HAP-1 (cell line): ENCODE measurements at regions not wholly inside any gene's neighbourhood (a gene's known extent, or its start where the extent isn't known, plus 50 kb on each side); places are given as distances from the start of the nearest gene placed in this dataset.
"Not testable (repeated sequence)": the region's sequence is repeated elsewhere in the genome, so short reads cannot be mapped to it uniquely, and the experiment has no call there.

Source experiments
- DNase-seq, 2 experiments: peaks; one replicate each; pipeline ENCODE4 v3.0.0-alpha.2; 2016 to 2020; ENCODE audit warnings: low spot score in 2 of 2
- H3K27me3 ChIP-seq: fragments of 250-450 bp; sonication (Bioruptor Pico); 2 replicates; pipeline ENCODE4 v1.5.1; 2020; ENCODE audit warnings: low read depth, mild to moderate bottlenecking, moderate library complexity
- H3K36me3 ChIP-seq: fragments of 250-450 bp; sonication (Bioruptor Pico); replicated peaks from 2 replicates; pipeline ENCODE4 v1.5.1; 2020; ENCODE audit warnings: mild to moderate bottlenecking
- H3K4me1 ChIP-seq: fragments of 250-450 bp; sonication (Bioruptor Pico); 2 replicates; pipeline ENCODE4 v1.5.1; 2020; ENCODE audit warnings: mild to moderate bottlenecking
- H3K4me3 ChIP-seq: fragments of 250-450 bp; sonication (Bioruptor Pico); 2 replicates; pipeline ENCODE4 v1.5.1; 2020; ENCODE audit warnings: mild to moderate bottlenecking, moderate library complexity
- H3K9me3 ChIP-seq: fragments of 250-450 bp; sonication (Bioruptor Pico); 2 replicates; pipeline ENCODE4 v1.5.1; 2020; ENCODE audit warnings: mild to moderate bottlenecking, moderate library complexity
- in situ Hi-C: fragments of 300-500 bp; cut with MboI; formaldehyde crosslinking; loops from 3 replicates; pipeline ENCODE4 v1.14.3; 2020; ENCODE audit warnings: low sequenced_read_pairs, inconsistent platforms, mixed read lengths

GRCh38 chr2:52632543-52632942, 1135.1 kb upstream of the CHAC2 start:
- Histone ChIP-seq H3K27me3 (no peaks in the 10 kb centered on the region), H3K4me1 (no peaks in the 10 kb centered on the region), H3K36me3 (no peaks in the 10 kb centered on the region), H3K4me3 (no peak overlapping the region), H3K9me3 (no peaks in the 10 kb centered on the region)
- in situ Hi-C loops, result no loop called here
- no peak for DNase-seq

DNA sequence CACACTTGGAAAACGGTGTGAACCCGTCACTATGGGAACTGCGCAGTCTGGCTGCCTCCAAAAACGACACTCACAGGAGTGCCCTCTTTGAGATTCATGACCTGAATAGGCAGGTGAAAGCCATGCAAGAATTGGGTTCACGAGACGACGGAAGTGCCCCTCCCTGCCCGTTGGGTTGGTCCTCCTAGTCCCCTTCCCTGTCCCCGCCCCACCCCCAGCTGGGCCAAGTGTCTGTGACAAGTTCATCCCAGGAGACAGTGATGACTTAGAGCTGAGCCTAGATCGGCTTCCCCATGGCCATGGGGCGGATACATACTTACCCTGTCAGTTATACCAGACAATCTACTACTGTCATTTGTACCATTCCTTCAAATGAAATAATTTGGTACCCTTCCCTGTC, 1137.7 kb upstream of the CHAC2 start:
- Histone ChIP-seq H3K4me3 (no peak overlapping the region), H3K27me3 (no peaks in the 10 kb centered on the region), H3K36me3 (no peaks in the 10 kb centered on the region), H3K4me1 (no peaks in the 10 kb centered on the region), H3K9me3 (no peaks in the 10 kb centered on the region)
- in situ Hi-C loops, result no loop called here
- no peak for DNase-seq

DNA sequence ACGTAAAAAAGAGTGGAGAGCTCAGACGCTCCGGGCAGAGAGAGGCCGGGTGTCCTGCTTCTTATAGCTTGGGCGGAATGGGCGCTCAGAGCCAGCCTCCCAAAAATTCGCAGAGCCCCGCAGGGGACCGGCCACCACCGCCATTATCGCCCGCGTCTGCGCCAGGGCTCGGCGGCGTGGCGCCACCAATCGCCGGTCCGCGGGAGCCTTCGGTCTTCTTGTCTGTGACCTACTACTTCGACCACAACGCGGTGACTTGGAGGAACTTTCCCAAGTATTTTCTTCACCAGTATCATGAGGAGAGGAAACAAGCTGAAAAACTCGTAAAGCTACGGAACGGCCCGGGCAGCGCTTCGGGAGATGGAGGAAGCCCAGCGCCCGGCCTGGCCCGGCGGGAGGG, 1138.1 kb upstream of the CHAC2 start:
- in situ Hi-C loops, result no loop called here
- H3K36me3 ChIP-seq, result no peaks in the 10 kb centered on the region
- no peak overlapping the region for H3K4me3 ChIP-seq

DNA sequence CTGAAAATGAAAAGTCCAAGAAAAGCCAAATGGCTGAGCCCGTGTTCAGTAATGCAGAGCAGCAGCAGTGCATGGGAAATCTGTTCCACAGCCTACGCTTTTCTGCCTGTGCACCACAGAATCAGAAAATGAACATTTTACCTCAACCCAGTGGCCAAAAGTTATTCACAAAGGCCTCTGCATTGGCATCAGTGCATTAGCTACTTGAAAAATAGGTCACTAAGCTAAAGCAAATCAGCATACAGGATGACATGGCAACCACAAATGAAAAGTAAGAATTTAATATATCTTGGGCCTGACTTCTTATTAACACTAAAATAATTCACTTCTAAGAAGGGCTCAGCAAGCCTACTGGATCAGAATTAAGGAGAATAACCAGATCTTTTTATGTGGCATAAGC, 1145.3 kb upstream of the CHAC2 start:
- Histone ChIP-seq H3K36me3 (no peaks in the 10 kb centered on the region), H3K4me1 (no peaks in the 10 kb centered on the region), H3K4me3 (no peak overlapping the region), H3K27me3 (no peaks in the 10 kb centered on the region), H3K9me3 (no peaks in the 10 kb centered on the region)
- DNase-seq, result no peak
- in situ Hi-C loops, result no loop called here

More for the DNA sequence above, 1138.1 kb upstream of the CHAC2 start:
- Histone ChIP-seq H3K9me3 (no peaks in the 10 kb centered on the region), H3K27me3 (no peaks in the 10 kb centered on the region), H3K4me1 (no peaks in the 10 kb centered on the region)
- DNase-seq, result no peak

- in situ Hi-C loops, result no loop called here
- H3K4me3 ChIP-seq, result no peak overlapping the region
- no peaks in the 10 kb centered on the region for H3K27me3 ChIP-seq
- H3K4me1 ChIP-seq, result no peaks in the 10 kb centered on the region; the same call in 1 of the 2 replicates
- DNase-seq, result no peak
- no peaks in the 10 kb centered on the region for H3K36me3 ChIP-seq
- no peaks in the 10 kb centered on the region for H3K9me3 ChIP-seq
These were observed 1154.5 kb upstream of the CHAC2 start for GRCh38 chr2:52613064-52613463.

DNA sequence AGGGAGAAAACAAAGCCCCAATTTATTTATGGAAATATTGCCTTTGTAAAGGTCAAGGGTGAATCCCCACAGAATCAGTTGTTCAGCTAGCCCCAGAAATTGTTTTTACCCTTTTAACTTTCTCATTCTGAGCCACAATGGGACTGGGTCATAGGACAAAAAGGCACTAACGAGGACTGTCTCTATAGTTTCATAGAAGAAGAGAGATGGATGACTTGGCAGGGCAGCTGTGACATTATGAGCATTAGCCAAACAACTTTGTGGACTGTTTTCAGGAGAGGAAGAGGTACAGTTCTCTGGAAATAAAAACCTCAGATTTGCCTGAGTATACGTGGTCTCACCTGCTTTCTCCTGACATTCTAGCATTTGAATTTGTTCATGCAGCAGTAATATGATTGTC, 1155.8 kb upstream of the CHAC2 start:
- in situ Hi-C loops, result no loop called here
- H3K4me1 ChIP-seq, result no peaks in the 10 kb centered on the region; the same call in 1 of the 2 replicates
- no peak for DNase-seq

DNA sequence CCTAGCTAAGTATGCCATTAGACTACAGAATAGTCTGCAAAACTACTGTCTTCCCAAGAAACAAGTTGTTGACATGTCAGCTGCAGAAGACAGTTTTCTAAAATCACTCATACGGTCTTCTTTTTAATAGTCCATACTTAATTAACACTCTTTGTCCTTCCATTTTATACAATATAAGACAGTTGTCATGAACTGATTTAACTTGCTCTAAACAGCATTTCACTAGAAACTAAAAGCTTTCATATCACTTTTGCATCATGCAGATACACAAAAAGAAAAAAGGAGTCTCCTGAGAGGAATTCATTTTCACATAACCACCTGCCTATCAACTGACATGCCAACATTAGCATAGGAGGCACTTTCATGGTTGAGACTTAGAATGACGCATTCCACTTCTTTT, 1159.6 kb upstream of the CHAC2 start:
- H3K27me3 ChIP-seq, result no peaks in the 10 kb centered on the region
- no peaks in the 10 kb centered on the region for H3K9me3 ChIP-seq
- in situ Hi-C loops, result no loop called here
- H3K4me3 ChIP-seq, result no peak overlapping the region
- no peak for DNase-seq
- H3K4me1 ChIP-seq, result no peaks in the 10 kb centered on the region; the same call in 1 of the 2 replicates
- no peaks in the 10 kb centered on the region for H3K36me3 ChIP-seq

More for the DNA sequence above, 1155.8 kb upstream of the CHAC2 start:
- H3K9me3 ChIP-seq, result no peaks in the 10 kb centered on the region
- no peaks in the 10 kb centered on the region for H3K27me3 ChIP-seq
- no peak overlapping the region for H3K4me3 ChIP-seq
- no peaks in the 10 kb centered on the region for H3K36me3 ChIP-seq

DNA sequence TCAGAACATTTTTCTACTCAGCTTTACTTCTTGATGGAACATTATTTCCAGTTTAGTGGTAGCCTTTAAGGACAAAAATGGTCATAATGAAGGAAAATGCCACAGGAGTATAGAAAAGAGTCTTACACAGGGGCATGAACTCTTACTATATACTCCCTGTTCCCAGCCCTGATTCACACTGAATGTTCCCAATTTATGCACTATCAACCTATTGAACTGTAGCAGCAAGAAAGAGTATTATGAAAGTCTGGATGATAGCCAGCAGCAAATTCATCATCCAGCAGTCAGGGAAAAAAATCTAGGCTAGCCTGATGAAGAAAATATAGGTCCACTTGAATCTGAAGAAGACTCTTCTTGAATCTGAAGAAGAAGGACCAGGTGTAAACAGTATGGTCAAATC, 1170.3 kb upstream of the CHAC2 start:
- Histone ChIP-seq H3K9me3 (no peaks in the 10 kb centered on the region), H3K4me1 (peaks cover 21% of the 10 kb centered on the region), H3K4me3 (no peak overlapping the region), H3K36me3 (no peaks in the 10 kb centered on the region), H3K27me3 (no peaks in the 10 kb centered on the region)
- in situ Hi-C loops, result no loop called here
- DNase-seq, result no peak

GRCh38 chr2:52594026-52594425, 1173.6 kb upstream of the CHAC2 start:
- DNase-seq, result peak in 1 of 2 experiments; percentile 50
- in situ Hi-C loops, result no loop called here

GRCh38 chr2:52584071-52584470, 1183.5 kb upstream of the CHAC2 start:
- H3K4me3 ChIP-seq, H3K36me3 ChIP-seq, H3K4me1 ChIP-seq, DNase-seq, H3K9me3 ChIP-seq, H3K27me3 ChIP-seq, in situ Hi-C loops: not testable (repeated sequence)

More at GRCh38 chr2:52594026-52594425, 1173.6 kb upstream of the CHAC2 start:
- H3K9me3 ChIP-seq, result no peaks in the 10 kb centered on the region
- H3K36me3 ChIP-seq, result no peaks in the 10 kb centered on the region
- H3K4me3 ChIP-seq, result no peak overlapping the region
- peaks cover 22% of the 10 kb centered on the region for H3K4me1 ChIP-seq
- H3K27me3 ChIP-seq, result no peaks in the 10 kb centered on the region

DNA sequence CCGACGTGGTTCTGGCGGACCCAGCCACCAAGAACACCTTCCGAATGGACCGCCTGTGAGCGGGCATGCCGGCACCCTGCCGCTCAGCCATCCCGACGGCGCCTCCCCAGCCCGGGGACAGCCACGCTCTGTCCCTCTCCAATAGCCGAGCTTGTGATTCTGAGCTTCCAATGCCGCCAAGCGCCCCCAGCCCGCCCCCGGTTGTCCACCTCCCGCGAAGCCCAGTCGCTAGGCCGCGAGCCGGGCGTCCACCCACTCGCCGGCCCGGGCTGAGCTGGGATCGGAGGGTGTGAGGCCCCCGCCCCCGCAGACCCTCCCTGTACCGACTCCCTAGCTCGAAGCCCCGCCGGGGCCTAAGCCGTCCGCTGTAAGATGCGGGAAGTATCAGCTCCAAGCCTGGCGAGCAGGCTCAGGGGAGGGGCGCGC, 1195.1 kb upstream of the CHAC2 start:
- Histone ChIP-seq H3K4me1 (no peaks in the 10 kb centered on the region), H3K36me3 (no peaks in the 10 kb centered on the region), H3K4me3 (no peak overlapping the region), H3K27me3 (no peaks in the 10 kb centered on the region), H3K9me3 (no peaks in the 10 kb centered on the region)
- no peak for DNase-seq
- in situ Hi-C loops, result no loop called here

- Histone ChIP-seq H3K27me3 (no peaks in the 10 kb centered on the region), H3K4me3 (no peak overlapping the region), H3K9me3 (no peaks in the 10 kb centered on the region), H3K4me1 (no peaks in the 10 kb centered on the region), H3K36me3 (no peaks in the 10 kb centered on the region)
- in situ Hi-C loops, result no loop called here
- DNase-seq, result no peak
These were observed 1195.9 kb upstream of the CHAC2 start for GRCh38 chr2:52571380-52572347.

DNA sequence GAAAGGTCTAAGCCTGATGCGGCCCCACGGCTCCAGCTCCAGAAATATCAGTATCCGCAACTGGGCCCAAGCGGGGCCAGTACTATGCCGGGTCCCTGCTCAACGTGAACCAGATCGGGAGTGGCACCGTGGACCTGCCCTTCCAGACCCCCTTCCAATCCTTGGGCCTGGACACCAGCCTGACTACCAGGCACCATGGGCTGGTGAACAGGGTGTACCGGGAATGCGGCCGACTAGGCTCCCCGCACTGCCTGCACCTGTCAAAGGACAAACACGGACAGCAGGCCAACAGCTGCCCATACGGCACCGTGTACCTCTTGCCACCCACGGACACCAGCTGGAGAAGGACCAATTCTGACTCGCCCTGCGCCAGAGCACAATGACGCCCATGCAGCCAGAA, 1196.9 kb upstream of the CHAC2 start:
- H3K4me1 ChIP-seq, result no peaks in the 10 kb centered on the region
- DNase-seq, result no peak
- no peaks in the 10 kb centered on the region for H3K9me3 ChIP-seq
- in situ Hi-C loops, result no loop called here
- H3K4me3 ChIP-seq, result no peak overlapping the region
- H3K36me3 ChIP-seq, result no peaks in the 10 kb centered on the region
- H3K27me3 ChIP-seq, result no peaks in the 10 kb centered on the region

GRCh38 chr2:52563151-52563550, 1204.5 kb upstream of the CHAC2 start:
- H3K4me1 ChIP-seq, result no peaks in the 10 kb centered on the region
- no peak for DNase-seq
- H3K9me3 ChIP-seq, result no peaks in the 10 kb centered on the region
- in situ Hi-C loops, result no loop called here
- H3K36me3 ChIP-seq, result no peaks in the 10 kb centered on the region
- H3K4me3 ChIP-seq, result no peak overlapping the region
- H3K27me3 ChIP-seq, result no peaks in the 10 kb centered on the region
